Loucy (cell line): ENCODE measurements at regions not wholly inside any gene's neighbourhood (a gene's known extent, or its start where the extent isn't known, plus 50 kb on each side); places are given as distances from the start of the nearest gene placed in this dataset.

Experiments used
- CTCF ChIP-seq: fragments of 200-600 bp; sonication (generic); conservative IDR thresholded peaks from 2 replicates; pipeline ENCODE4 v1.5.1; 2014; ENCODE audit warnings: mild to moderate bottlenecking, antibody characterized with exemption, low read length
- EZH2phosphoT487 ChIP-seq: fragments of 200-600 bp; IDR thresholded peaks from 2 replicates; pipeline ENCODE4 v1.6.1; 2018; ENCODE audit warnings: antibody characterized with exemption, mild to moderate bottlenecking, moderate library complexity, borderline replicate concordance

- TF ChIP-seq CTCF (no peak), EZH2phosphoT487 (no peak)
Observed at GRCh38 chr4:180598281-180598680, 1644.9 kb upstream of the TENM3 start.
